ENCODE measurements at regions not wholly inside any gene's neighbourhood (a gene's known extent, or its start where the extent isn't known, plus 50 kb on each side); places are given as distances from the start of the nearest gene placed in this dataset.

DNA sequence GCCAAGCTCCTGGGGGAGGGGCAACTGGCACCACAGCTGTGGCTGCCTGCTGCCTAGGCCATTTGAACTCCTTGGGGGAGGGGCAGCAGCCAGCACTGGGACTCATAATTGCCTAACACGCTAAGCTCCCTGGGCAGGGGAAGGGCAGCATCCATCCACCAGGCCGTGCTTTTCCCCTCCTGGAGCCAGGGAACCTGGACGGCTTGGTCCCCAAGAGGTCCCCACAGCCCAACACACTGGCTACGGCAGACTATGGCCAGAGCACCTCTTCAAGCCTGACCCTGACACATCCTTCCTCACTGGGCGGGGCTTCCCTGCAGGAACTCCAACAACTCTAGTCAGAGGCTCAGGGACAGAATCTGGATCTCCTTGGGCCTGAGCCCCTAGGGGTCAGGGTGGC, 269.4 kb downstream of the RNF144B start:
- TF ChIP-seq, protein P1, sequence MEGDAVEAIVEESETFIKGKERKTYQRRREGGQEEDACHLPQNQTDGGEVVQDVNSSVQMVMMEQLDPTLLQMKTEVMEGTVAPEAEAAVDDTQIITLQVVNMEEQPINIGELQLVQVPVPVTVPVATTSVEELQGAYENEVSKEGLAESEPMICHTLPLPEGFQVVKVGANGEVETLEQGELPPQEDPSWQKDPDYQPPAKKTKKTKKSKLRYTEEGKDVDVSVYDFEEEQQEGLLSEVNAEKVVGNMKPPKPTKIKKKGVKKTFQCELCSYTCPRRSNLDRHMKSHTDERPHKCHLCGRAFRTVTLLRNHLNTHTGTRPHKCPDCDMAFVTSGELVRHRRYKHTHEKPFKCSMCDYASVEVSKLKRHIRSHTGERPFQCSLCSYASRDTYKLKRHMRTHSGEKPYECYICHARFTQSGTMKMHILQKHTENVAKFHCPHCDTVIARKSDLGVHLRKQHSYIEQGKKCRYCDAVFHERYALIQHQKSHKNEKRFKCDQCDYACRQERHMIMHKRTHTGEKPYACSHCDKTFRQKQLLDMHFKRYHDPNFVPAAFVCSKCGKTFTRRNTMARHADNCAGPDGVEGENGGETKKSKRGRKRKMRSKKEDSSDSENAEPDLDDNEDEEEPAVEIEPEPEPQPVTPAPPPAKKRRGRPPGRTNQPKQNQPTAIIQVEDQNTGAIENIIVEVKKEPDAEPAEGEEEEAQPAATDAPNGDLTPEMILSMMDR (IDR thresholded peaks at IDR 0.05): no peak
- TF ChIP-seq POLR2A (IDR thresholded peaks at IDR 0.05): no peak
